HS-27A (cell line): ENCODE measurements at regions not wholly inside any gene's neighbourhood (a gene's known extent, or its start where the extent isn't known, plus 50 kb on each side); places are given as distances from the start of the nearest gene placed in this dataset.

Source experiments
- DNase-seq: peaks from one replicate; pipeline ENCODE4 v3.0.0-alpha.2; 2012; ENCODE audit warnings: low read depth, missing footprints

DNA sequence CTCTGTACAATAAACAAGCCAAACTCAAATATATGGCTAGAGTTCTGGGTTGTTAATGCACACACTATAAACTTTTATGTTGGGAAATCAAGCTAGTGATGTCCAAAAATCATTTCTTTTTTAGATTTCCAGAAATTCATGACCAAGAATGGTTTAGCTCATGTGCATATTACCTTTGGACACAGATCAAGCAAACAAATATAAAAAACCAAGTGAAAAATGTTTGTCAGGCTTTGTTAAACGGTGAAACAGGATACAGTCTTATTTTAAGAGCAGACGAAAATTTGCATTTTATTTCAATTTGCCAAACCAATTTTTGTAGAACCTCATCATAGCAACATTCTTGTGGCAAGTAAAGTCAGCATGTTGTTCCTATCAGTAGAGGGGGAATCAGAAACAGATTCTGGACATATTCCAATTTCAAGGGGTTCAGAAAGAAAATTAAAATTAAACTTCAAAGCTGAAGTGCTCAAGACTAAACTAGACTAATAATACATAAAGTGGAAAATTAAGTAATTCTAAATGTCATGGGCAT, 413.6 kb downstream of the TRIML1 start:
- no peak for DNase-seq

DNA sequence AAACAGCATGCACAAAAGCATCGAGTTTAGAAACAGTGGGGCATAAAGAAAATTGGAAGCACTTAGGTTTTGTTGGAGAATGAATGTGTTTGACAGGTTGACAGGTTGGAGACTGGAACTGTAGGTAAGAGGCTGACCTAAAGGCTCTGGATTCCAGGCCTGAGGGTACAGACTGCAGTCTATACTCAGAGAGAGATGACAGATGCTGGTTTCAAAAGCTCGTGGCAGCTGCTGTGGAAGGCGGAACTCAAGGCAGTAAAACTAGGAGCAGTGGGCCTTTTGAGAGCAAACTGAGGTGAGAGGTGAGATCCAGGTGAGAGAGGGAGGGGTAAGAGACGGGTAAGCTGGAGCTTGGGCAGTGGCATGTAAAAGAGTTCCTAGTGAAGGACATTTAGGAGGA, 415.2 kb downstream of the TRIML1 start:
- DNase-seq = no peak

DNA sequence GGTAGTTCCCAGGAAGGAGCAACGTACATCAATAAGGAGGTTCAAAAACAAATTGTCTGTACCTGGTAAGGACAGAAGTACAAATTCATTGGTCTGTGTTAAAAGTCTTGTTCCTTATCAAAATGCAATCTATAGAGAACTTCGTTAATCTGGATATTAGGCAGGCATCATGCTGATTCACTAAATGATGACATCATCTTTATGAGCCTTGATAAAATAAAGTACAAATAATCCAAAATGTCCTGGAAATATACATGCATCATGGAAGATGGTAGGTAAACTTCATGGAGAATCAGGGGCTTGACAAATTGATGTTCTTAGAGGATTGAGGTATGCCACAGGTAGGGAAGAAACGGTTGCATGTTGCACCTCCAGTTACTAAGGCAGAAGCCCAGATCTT, 433.9 kb downstream of the TRIML1 start:
- DNase-seq = no peak

DNA sequence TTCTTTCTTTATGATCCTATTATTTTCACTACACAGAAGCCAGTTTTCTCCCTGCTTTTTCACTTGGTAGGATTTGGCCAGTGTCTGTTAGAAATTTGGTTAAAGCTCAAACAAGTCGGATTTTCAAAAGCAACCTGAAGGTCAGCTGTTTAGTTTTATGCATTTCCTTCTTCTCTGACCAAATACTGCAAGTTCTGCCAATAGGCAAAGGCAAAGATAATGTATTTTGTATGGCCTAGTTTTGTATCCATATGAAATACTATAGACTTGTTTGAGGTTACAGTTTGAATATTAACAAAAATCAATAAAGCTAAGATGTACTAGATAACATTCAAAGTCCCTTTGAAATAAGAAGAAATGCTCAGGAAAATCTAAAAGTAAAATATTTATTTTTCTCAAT, 439.4 kb downstream of the TRIML1 start:
- DNase-seq = no peak

DNA sequence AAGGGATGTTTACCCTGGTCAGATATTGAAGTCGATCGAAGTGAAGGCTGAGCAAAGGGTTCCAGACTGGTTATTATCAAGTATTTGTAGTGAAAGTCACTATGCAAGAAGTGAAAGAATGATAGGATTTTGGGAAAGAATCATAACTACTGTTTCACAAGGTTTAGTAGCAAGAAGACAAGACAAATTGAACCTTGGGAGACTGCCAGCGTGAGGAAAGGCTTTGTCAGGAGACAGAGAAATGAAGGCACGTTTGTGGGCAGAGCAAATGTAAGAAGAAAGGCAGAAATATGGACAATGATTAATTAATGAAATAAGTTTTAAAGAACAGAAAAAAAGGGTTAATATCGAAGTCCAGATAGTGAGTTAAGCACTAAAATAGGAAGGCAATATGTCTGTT, 456.8 kb downstream of the TRIML1 start:
- no peak for DNase-seq

DNA sequence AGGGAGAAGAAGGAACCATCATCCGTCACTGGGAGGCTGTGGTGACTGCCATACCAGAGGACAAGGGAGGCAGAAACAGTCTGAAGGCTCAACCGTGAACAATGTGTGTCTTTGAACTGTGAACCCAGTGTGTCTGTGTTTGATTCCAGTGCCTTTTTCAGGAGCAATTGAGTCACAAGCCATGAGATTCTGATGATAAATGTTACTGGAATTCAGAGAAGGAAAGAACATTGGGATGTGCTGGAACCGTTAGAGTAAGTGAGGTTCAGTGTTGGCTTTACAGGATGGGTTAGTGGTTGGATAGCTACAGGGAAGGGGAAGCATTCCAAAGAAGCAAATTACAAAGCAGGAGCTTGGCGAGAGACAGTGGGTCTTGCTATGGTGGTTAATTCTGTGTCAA, 464.4 kb downstream of the TRIML1 start:
- no peak for DNase-seq

DNA sequence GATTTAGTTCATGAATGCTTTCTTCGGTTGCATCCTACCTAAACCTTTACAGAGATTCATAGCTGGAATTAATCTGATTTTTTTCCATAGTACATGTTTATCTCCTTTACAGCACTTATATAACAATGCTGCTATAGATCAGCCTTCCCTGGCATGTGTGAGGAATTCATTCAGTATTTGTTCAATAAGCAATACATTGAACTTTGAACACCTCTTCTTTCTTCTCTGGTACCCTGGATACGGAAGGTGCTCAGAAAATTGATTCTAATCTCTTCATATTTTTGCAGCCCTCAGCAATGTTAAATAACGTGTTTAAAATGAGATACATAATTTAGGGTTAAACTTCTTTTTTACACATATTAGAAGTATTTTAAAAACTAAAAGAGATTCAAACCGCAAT, 467.4 kb downstream of the TRIML1 start:
- no peak for DNase-seq

DNA sequence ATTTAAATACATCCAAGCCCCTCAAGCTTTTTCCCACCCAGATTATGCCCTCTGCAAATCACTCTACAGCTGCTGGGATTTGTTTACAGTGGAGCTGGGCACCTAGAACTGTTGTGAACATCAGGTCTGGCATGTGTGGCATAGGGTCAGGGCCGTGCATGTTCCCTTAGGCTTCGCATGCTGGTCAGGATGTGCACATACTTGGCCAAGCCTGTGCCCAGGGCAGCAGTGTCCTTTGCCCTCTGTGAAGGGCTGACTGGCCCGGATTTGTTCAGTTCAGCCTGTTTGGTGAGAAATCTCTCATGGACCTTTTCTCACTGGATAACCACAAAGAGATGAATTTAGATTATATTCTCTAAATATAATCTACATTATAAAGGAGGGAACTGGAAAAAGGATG, 471.9 kb downstream of the TRIML1 start:
- no peak for DNase-seq

DNA sequence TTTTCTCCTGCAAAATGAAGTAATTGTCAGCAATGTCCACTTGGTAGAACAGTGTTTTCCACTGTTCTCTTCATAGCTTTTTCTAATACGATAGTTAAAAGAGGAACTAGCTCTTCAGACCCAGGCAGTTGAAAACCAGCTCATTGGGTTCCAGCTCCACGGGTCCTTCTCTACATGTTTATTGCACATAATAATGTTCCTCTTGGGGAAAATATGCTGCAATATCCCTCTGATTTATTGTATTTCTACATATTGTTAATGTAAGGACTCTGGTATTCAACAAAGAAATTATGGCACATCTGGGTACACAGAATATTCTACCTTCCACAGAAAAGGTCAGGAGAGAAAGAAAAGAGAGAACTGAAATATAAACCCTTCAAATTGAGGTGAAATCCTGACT, 473.4 kb downstream of the TRIML1 start:
- DNase-seq = no peak

DNA sequence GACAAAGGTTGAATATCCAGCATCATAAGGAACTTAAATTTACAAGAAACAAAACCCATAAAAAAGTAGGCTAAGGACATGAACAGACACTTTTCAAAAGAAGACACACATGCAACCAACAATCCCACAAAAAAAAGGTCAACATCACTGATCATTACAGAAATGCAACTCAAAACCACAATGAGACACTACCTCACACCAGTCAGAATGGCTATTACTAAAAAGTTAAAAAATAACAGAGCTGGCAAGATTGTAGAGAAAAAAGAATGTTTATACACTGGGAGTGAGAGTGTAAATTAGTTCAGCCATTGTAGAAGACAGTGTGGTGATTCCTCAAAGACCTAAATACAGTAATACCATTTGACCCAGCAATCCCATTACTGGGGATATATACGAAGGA, 474.7 kb downstream of the TRIML1 start:
- no peak for DNase-seq

DNA sequence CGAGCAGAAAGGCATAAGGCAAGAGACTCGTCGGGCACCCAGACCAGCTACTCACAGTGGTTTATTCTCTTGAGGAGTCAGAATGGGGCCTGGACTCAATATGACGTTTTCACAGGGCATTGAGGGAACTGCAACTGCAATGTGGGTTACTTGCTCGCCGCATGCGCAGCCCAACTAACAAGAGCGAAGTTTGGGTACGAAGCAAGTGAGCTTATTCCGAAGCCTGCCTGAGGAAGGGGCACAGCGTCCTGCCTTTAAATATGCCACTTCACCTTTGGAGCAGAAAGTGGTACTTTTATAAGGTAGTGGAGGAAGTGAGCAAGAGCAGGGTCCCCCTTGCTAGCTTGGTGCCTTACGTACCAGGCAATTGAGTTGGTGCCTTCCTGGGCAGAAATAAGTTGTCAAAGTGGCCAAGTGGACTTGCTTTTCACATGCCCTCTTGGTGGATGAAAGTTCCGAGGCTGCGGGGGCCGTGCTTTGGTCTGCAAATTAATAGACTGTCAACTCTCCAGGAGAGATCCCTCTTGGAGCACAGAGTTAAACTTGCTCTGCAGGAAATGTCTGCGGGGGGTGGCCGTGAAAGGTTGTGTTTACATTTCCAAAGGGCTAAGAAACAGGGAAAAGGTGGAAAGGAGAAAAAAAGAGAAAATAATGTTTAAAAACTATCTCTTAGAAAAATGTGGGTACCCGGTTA, 480.4 kb downstream of the TRIML1 start:
- DNase-seq = no peak

DNA sequence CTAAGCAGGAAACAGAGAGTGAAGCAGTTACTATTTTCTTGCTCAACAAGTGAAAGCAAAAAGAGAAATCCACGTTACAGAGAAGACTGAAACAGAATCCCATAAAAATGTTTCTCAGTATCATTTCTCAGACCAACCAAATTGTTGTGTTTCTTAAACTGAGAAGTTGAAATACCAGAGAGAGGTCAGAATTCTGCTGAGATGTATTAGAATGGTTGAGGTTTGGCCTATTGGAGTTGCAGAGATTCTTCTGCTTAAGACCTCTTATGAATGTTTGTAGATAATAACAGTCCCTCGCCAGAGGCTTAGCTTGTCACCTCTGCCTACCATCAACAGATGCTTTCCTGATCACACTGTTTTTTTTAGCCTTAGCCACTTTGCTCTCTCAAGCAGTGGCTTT, 481.4 kb downstream of the TRIML1 start:
- no peak for DNase-seq

DNA sequence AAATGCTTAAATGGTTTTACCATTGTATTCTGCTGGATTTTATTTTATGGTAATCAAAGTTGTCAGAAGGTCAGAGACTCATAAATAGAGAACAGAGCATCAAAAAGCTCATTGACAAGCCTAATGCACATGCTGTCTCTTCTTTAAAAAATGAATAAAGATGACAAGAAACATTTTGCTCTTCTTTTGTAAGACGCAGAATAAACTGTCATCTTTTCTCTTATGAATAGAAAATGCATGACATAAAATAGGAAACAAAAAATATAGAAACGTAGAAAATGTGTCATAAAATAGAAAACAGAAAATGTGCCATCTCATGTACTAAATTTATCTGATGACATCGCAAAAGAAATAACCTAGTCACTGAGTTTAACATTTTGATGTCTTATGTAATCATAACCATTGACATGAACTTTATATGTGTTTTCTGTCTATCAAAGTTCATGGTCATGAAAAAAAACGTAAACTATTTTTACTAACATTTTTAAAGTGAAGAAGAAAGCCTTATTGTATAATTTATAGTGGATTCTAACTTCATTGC, 484.1 kb downstream of the TRIML1 start:
- no peak for DNase-seq

DNA sequence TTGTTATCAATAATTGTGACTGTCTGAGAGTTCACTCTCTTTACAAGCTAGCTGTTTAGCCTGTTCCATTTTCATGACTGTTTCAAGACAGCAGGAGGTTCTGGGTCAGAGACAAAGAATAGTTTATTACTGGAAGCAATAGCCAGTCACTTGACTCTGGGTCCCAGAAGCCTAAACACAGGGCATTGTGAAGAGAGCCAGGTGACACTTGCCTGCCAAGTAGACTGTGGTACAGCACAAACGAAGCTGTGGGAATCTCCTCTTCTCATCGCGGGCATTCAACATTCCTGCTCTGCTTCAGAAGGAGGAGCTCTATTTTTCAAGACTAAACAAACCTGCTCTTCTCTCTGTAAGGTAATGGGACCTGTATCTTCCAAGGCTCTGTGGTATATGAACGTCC, 485.1 kb downstream of the TRIML1 start:
- no peak for DNase-seq

DNA sequence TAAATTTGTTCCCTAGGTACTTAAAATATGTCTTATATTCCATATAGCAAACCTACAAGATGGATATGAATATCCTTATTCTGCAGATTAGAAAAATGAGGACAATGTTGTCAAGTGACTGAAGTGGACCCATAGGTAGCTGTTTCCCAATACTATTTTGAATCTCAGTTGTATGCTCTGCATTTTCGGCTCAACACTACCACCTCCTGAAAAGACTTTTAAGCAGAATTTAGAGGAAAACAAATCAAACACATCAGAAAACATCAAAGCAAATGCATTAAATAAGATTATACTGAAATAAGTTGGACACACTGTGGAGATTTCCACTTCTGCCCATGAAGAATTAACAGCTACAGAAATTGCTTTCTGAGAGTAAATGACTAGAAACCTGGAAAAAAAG, 488.7 kb downstream of the TRIML1 start:
- no peak for DNase-seq

DNA sequence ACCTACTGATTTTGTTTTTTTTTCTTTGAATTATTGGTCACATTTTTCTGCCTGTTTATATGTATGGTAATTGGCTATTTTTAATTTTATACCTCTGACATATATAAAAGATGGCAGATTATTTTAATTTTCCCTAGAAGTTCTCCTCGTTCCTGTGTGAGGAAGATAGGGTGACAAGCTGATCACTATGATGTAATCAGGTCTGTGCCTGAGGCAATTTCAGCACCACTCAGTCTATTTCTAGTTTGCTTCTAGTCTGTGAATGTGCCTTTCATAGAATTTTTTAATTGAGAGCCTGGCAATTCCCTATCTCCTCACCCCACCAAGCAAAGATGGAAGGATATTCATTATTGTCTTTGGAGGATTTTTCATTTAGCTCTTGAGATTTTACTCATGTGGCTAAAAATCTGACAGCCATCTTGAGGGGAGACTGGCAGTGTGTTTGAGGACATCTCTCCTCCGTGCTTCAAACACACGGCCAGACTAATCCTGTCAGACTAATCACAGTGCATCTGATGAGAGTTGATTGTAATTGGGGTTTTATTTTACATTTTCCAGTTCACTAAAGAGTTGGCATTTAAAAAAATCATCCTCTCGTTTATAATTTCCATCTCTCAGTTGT, 500.3 kb downstream of the TRIML1 start:
- DNase-seq = no peak

DNA sequence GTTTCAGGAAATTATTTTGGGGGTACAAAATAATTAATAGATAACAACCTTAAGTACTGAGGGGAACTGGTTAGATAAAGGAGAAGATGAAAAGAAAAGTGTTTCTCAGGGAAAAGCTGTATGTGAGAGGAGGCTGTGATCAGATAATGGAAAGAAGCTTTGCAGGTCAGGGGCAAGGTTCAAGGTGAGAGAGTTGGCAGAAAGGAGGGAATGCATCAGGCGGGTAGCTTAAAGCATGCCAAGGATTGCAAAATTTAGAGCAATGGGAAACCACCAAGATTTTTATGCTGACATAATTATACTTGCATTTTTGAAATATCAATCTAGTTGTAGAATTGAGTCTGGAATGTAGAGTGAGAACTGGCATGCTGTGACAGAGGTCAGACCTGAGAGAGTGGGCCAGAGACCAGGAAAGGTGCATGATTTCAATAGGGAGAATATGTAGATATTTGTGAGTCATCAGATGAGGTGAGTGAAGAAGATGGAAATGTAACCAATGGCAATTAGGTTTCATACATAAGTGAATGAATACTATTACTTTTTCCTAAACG, 508.7 kb downstream of the TRIML1 start:
- DNase-seq = no peak

DNA sequence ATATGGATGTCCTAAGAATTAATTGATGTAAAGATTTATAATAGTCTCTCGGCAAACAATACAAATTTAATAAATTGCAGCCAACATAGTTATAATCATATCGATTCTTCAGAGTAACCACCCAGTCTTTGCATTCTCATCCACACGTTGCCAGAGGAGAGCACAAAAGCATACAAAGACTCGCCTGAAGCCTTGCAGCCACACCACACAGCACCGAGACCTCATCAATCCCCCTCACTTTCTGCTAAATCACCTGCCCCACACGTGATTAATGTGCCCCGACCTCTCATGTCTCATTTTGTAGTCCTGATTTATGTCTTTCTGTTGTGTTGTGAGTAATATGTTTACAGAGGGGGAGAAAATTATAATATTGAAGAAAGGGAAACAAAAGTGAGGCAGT, 510.4 kb downstream of the TRIML1 start:
- DNase-seq = no peak

DNA sequence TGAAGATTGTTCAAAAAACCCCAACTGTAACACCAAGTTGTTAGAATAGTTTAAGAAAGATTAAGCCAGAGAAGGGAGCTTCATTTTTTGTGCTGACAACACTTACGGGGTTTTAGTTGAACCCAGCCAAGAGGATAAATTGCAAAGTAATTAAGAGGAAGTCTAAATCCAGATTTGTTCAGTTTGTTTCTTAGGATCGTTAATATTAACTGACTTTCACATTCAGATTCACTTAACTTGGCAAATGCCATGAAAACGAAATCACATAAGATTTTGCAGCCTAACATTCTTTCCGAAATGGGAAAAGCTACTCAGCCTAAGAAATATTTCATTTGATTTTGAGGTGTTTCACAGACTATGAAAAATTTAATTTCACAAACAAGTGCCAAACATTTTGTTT, 511.3 kb downstream of the TRIML1 start:
- no peak for DNase-seq

DNA sequence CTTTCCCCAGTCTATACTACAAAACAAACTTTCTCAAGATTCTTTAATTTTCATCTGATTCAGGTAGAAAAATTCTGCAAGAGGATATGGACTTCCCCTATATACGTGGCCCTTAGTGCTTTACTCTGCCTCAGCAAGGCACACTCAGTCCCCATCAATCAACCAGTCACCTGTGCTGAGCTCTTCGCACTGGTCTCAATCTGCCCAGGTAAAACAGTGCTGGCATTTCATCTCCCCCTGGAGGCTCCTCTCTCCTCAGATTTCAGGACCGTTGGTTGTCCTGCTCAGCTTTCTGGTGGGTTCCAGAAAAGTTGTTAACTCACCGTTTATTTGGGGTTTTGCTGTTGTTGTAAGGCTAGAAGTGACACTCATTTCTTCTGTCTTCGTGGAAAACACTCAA, 518.1 kb downstream of the TRIML1 start:
- DNase-seq = no peak

DNA sequence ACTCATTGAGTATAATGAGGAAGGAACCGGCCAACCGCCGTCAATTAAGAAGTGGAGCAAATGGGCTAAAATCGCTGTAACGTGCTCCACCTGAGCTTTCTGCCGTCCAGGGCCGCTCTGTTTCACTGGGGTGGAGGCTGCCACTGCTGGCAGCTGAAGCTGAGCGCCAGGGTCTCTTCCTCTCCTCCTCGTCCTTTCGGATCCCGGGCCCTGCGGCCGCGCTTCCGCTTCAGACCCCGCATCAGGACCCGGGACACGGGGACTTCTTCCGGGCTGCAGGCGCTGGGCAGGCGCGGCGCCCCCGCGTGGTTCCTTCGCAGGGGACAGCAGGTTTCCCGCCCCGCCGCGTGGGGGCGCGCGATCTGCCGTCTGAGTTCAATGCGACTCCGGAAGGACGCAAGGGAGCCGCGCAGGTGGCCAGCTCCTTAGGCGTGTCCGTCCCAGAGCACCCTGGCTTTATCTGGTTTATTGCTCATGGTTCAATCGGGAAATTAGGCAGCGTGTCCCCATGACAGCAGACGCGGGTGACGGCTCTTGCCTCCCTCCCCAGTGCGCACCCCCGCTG, 519.8 kb downstream of the TRIML1 start:
- no peak for DNase-seq

DNA sequence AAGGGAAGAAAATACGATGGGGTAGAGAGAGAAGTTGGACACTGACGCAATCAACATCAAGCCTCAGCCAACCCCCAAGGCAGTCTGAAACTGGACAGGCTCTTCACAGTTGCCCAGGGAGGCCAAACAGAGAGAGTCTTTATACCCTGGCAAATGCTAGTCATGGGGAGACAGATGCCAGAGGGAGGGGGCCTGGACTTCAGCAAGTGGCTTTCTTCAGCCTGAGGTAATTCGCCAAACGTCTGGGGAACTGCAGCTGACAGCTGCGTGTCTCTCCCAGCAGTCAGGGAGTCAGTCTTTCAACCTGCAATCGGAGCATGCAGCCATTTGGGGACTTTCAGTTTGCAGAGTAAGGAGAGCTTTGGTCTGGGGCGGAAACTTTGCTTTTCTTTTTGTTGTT, 521.6 kb downstream of the TRIML1 start:
- no peak for DNase-seq

DNA sequence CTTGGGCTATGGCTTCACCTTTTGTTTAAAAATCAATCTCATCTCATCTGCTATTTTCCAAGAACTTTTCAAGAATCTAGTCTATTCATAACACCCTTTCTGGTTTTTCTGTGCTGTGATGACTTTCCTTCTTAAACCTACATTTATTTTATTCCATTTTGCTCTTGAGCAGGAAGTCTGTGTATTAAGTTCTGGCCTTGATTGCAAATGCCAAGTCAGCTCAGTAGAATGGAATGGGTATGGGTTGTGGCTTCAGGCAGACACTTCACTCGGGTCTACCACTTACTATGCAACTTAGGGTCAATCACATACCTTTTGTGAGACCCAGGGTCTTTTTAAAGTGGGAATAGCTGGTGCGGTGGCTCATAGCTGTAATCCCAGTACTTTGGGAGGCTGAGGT, 522.3 kb downstream of the TRIML1 start:
- no peak for DNase-seq
